ENCODE measurements at regions not wholly inside any gene's neighbourhood (a gene's known extent, or its start where the extent isn't known, plus 50 kb on each side); places are given as distances from the start of the nearest gene placed in this dataset.
"Not testable (repeated sequence)": the region's sequence is repeated elsewhere in the genome, so short reads cannot be mapped to it uniquely, and the experiment has no call there.

GRCh38 chr7:69076566-69076965, 521.7 kb upstream of the AUTS2 start:
- WGBS: 94% methylated on average over 4 of the region's 4 CpGs
- TF ChIP-seq EP300 (IDR thresholded peaks at IDR 0.05) (no peak), POLR2A (IDR thresholded peaks at IDR 0.05) (no peak), POLR2AphosphoS5 (IDR thresholded peaks at IDR 0.05) (no peak), CTCF (IDR thresholded peaks at IDR 0.05) (no peak)
- H3K4me3 ChIP-seq: no peak overlapping the region
- no peak for DNase-seq (ENCODE audit: low spot score in 2 of 2)
- peaks cover 10% of the 10 kb centered on the region for H3K4me1 ChIP-seq
- H3K27me3 ChIP-seq: no peaks in the 10 kb centered on the region
- H3K27ac ChIP-seq: no peak overlapping the region
- H3K36me3 ChIP-seq: no peaks in the 10 kb centered on the region
- no peaks in the 10 kb centered on the region for H3K9me3 ChIP-seq

GRCh38 chr7:69078997-69079769, 519.1 kb upstream of the AUTS2 start:
- WGBS: 35% methylated on average over 9 of the region's 9 CpGs
- DNase-seq (ENCODE audit: low spot score in 2 of 2): no peak
- no peaks in the 10 kb centered on the region for H3K27me3 ChIP-seq
- H3K4me1 ChIP-seq: peaks cover 10% of the 10 kb centered on the region
- no peaks in the 10 kb centered on the region for H3K9me3 ChIP-seq
- no peaks in the 10 kb centered on the region for H3K36me3 ChIP-seq
- no peak overlapping the region for H3K27ac ChIP-seq
- TF ChIP-seq CTCF (IDR thresholded peaks at IDR 0.05): no peak
- no peak for TF ChIP-seq POLR2AphosphoS5 (IDR thresholded peaks at IDR 0.05)
- no peak for TF ChIP-seq EP300 (IDR thresholded peaks at IDR 0.05)
- TF ChIP-seq POLR2A (IDR thresholded peaks at IDR 0.05): no peak
- no peak overlapping the region for H3K4me3 ChIP-seq

GRCh38 chr7:69087281-69087680, 511.0 kb upstream of the AUTS2 start:
- 81% methylated on average over 2 of the region's 2 CpGs for WGBS
- H3K27me3 ChIP-seq; H3K9me3 ChIP-seq; H3K36me3 ChIP-seq; H3K27ac ChIP-seq; H3K4me1 ChIP-seq; H3K4me3 ChIP-seq; DNase-seq (ENCODE audit: low spot score in 2 of 2): not testable (repeated sequence)

DNA sequence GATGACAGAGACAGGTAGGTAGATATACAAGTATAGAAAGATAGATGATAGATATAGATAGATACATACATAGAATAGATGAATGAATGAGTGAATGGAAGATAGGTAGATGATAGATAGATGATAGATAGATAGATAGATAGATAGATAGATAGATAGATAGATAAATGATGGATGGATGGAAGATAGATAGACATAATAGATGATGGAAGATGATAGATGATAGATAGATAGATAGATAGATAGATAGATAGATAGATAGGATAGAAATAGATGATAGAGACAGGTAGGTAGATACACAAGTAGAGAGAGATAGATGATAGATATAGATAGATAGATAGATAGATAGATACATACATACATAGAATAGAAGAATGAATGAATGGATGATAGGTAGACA, 510.1 kb upstream of the AUTS2 start:
- no peak for DNase-seq (ENCODE audit: low spot score in 2 of 2)
- TF ChIP-seq CTCF (IDR thresholded peaks at IDR 0.05) (no peak), EP300 (IDR thresholded peaks at IDR 0.05) (no peak), POLR2AphosphoS5 (IDR thresholded peaks at IDR 0.05) (no peak), POLR2A (IDR thresholded peaks at IDR 0.05) (no peak)
- no peaks in the 10 kb centered on the region for H3K9me3 ChIP-seq
- H3K4me1 ChIP-seq: no peaks in the 10 kb centered on the region
- no peak overlapping the region for H3K27ac ChIP-seq
- no peak overlapping the region for H3K4me3 ChIP-seq
- no peaks in the 10 kb centered on the region for H3K27me3 ChIP-seq
- H3K36me3 ChIP-seq: no peaks in the 10 kb centered on the region

DNA sequence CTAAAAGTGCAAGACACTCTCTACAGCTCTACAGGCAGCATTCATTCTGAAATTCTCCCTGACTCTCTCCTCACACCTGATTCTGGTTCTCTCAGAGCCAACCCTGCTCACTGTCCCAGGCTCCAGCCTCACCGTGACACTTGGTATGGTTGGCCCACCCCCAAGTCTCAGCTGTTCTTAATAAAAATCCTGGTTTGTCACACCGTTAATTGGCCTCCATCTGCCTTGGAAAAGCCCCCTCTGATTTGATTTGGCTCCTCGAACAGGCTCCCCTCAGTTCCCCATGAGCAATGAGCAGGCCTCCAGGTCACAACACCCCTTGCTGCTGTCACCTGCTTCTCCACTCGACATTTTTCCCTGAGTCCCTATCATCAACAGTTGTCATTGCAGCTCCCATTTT, 507.3 kb upstream of the AUTS2 start:
- H3K4me3 ChIP-seq: no peak overlapping the region
- H3K36me3 ChIP-seq: no peaks in the 10 kb centered on the region
- H3K4me1 ChIP-seq: no peaks in the 10 kb centered on the region
- no peaks in the 10 kb centered on the region for H3K27me3 ChIP-seq
- TF ChIP-seq POLR2A (IDR thresholded peaks at IDR 0.05): no peak
- TF ChIP-seq POLR2AphosphoS5 (IDR thresholded peaks at IDR 0.05): no peak
- no peak for TF ChIP-seq EP300 (IDR thresholded peaks at IDR 0.05)
- no peak for TF ChIP-seq CTCF (IDR thresholded peaks at IDR 0.05)
- H3K27ac ChIP-seq: no peak overlapping the region
- 60% methylated on average over 4 of the region's 4 CpGs for WGBS
- DNase-seq (ENCODE audit: low spot score in 2 of 2): no peak
- peaks cover 5% of the 10 kb centered on the region for H3K9me3 ChIP-seq

DNA sequence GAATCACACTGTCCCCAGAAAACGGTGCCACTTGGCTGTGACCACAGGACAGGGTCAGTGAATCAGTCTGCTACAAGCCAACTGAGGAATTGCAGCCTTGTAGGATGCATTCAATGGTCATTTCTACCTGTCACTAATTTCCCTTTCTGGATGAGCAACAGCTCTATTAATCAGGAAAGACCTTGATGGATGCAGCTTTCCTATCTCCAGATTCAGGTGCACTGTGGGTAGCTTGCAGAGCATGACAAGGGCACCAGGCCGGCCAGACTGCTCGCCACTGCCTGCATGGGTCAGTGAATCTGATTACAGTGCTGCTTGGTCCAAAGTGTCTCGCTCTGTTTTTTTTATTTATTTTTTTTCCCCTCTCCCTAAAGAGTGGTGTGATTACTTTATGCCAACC, 506.8 kb upstream of the AUTS2 start:
- no peaks in the 10 kb centered on the region for H3K4me1 ChIP-seq
- no peaks in the 10 kb centered on the region for H3K27me3 ChIP-seq
- H3K9me3 ChIP-seq: peaks cover 5% of the 10 kb centered on the region
- TF ChIP-seq POLR2A (IDR thresholded peaks at IDR 0.05): no peak
- TF ChIP-seq CTCF (IDR thresholded peaks at IDR 0.05): no peak
- TF ChIP-seq POLR2AphosphoS5 (IDR thresholded peaks at IDR 0.05): no peak
- DNase-seq (ENCODE audit: low spot score in 2 of 2): no peak
- H3K27ac ChIP-seq: no peak overlapping the region
- WGBS: 84% methylated on average over 4 of the region's 4 CpGs
- H3K4me3 ChIP-seq: no peak overlapping the region
- H3K36me3 ChIP-seq: no peaks in the 10 kb centered on the region
